A549 (cell line): ENCODE measurements at regions not wholly inside any gene's neighbourhood (a gene's known extent, or its start where the extent isn't known, plus 50 kb on each side); places are given as distances from the start of the nearest gene placed in this dataset.
A peak's percentile ranks its signal among the peaks of the same experiment; 100 is the strongest.

Experiments used
- ATAC-seq, 2 experiments: fragments of 200-7000 bp in 1 of 2; fragments of >200 bp in 1 of 2; cut with Nextera tagmentation in 1 of 2; cut with Tn5 transposase in 1 of 2; 3 replicates each; pipeline versions ENCODE4 v1.8.0 to v1.9.1; 2018 to 2020; ENCODE audit warnings: mild to moderate bottlenecking in 1 of 2, moderate library complexity in 1 of 2
- CTCF ChIA-PET: fragments of 300-600 bp; sonication (Branson Sonifier 250); formaldehyde crosslinking; extraction: SDS; loops from one replicate; lab custom pipeline; 2021; ENCODE audit warnings: antibody characterized with exemption, inconsistent platforms; lab: Yijun Ruan, JAX
- POLR2A ChIA-PET: fragments of 350-600 bp; formaldehyde crosslinking; extraction: SDS; loops from one replicate; lab custom pipeline; 2021; ENCODE audit warnings: antibody characterized with exemption, inconsistent platforms; lab: Yijun Ruan, JAX
- DNase-seq, 2 experiments: peaks; one replicate each; pipeline versions ENCODE4 v3.0.0 to v3.0.0-alpha.2; 2011 to 2016; ENCODE audit warnings: low read depth in 1 of 2, low spot score in 1 of 2
- FAIRE-seq: peaks from 2 replicates; lab custom pipeline; 2011; peaks lifted over from hg19 to GRCh38; lab: Jason Lieb, UNC
- H3K27ac ChIP-seq, 2 experiments: fragments of >200 bp; sonication (Bioruptor Twin); formaldehyde crosslinking; 3 replicates each; pipeline ENCODE4 v1.5.1; 2016 to 2017
- H3K4me1 ChIP-seq: fragments of >200 bp; sonication (Bioruptor Twin); formaldehyde crosslinking; 3 replicates; pipeline ENCODE4 v1.6.1; 2016
- H3K4me2 ChIP-seq: fragments of >200 bp; sonication (Bioruptor Twin); formaldehyde crosslinking; 3 replicates; pipeline ENCODE4 v1.6.1; 2016
- H3K4me3 ChIP-seq: fragments of >200 bp; sonication (Bioruptor Twin); formaldehyde crosslinking; 3 replicates; pipeline ENCODE4 v1.5.1; 2016
- H3K9me3 ChIP-seq: fragments of >200 bp; sonication (Bioruptor Twin); formaldehyde crosslinking; 3 replicates; pipeline ENCODE4 v1.6.1; 2016
- CBX2 ChIP-seq: fragments of 200-600 bp; sonication (generic); IDR thresholded peaks from 2 replicates; pipeline ENCODE4 v1.6.1; 2016; ENCODE audit warnings: low read depth, mild to moderate bottlenecking, borderline replicate concordance
- CBX8 ChIP-seq: fragments of 200-600 bp; sonication (generic); IDR thresholded peaks from 2 replicates; pipeline ENCODE4 v1.6.1; 2016
- EHMT2 ChIP-seq: fragments of 200-600 bp; sonication (generic); IDR thresholded peaks from 2 replicates; pipeline ENCODE4 v1.6.1; 2016; ENCODE audit warnings: antibody characterized with exemption, low read depth, mild to moderate bottlenecking, moderate library complexity
- ESRRA ChIP-seq: fragments of 150-350 bp; IDR thresholded peaks from 2 replicates; pipeline ENCODE4 v1.6.1; 2014; ENCODE audit warnings: mild to moderate bottlenecking, low read length, borderline replicate concordance
- FOSB ChIP-seq: fragments of 250-450 bp; sonication (Bioruptor Pico); IDR thresholded peaks from 2 replicates; pipeline ENCODE4 v1.5.0; 2020; ENCODE audit warnings: mild to moderate bottlenecking, moderate library complexity
- FOSL2 ChIP-seq, 2 experiments: fragments of 450-650 bp in 1 of 2; fragments of >200 bp in 1 of 2; sonication (Bioruptor Twin) in 1 of 2; formaldehyde crosslinking; IDR thresholded peaks; 2 replicates each; pipeline versions ENCODE4 v1.5.0 to v1.6.1; 2016 to 2020; ENCODE audit warnings: mild to moderate bottlenecking in 1 of 2, moderate library complexity in 1 of 2
- HDAC2 ChIP-seq: fragments of 200-600 bp; sonication (generic); IDR thresholded peaks from 2 replicates; pipeline ENCODE4 v1.6.1; 2016
- HOXB13 ChIP-seq: fragments of 250-450 bp; sonication (Bioruptor Pico); IDR thresholded peaks from 2 replicates; pipeline ENCODE4 v1.5.0; 2020; ENCODE audit warnings: low read depth, mild to moderate bottlenecking, moderate library complexity
- KDM1A ChIP-seq: fragments of 200-600 bp; sonication (generic); IDR thresholded peaks from 2 replicates; pipeline ENCODE4 v1.6.1; 2016; ENCODE audit warnings: low read depth, mild to moderate bottlenecking
- KDM5A ChIP-seq: fragments of 200-600 bp; sonication (generic); IDR thresholded peaks from 2 replicates; pipeline ENCODE4 v1.6.1; 2016; ENCODE audit warnings: antibody characterized with exemption, mild to moderate bottlenecking
- MAFK ChIP-seq: fragments of 450-650 bp; IDR thresholded peaks from 2 replicates; pipeline ENCODE4 v1.6.1; 2014; ENCODE audit not compliant: partially characterized antibody
- MAZ ChIP-seq: fragments of 150-350 bp; IDR thresholded peaks from 2 replicates; pipeline ENCODE4 v1.6.1; 2014; ENCODE audit warnings: antibody characterized with exemption, low read depth, low read length, borderline replicate concordance
- MYC ChIP-seq: IDR thresholded peaks from 2 replicates; pipeline ENCODE4 v1.6.1; 2012; ENCODE audit warnings: mild to moderate bottlenecking, inconsistent platforms, low read length, improper control_type of control experiment, borderline replicate concordance
- NFE2L2 ChIP-seq: fragments of 150-350 bp; conservative IDR thresholded peaks from 2 replicates; pipeline ENCODE4 v1.6.1; 2014; ENCODE audit warnings: low read length
- NPAS2 ChIP-seq: fragments of 250-450 bp; sonication (Bioruptor Pico); IDR thresholded peaks from 2 replicates; pipeline ENCODE4 v1.8.0; 2022; ENCODE audit warnings: mild to moderate bottlenecking, moderate library complexity, borderline replicate concordance
- PHF8 ChIP-seq: fragments of 200-600 bp; sonication (generic); IDR thresholded peaks from 2 replicates; pipeline ENCODE4 v1.6.1; 2016; ENCODE audit warnings: low read depth, mild to moderate bottlenecking, antibody characterized with exemption, moderate library complexity, borderline replicate concordance
- POLR2AphosphoS2 ChIP-seq: conservative IDR thresholded peaks from 2 replicates; pipeline ENCODE4 v1.6.1; 2012; ENCODE audit warnings: low read length, improper control_type of control experiment, inconsistent platforms
- RARB ChIP-seq: fragments of 250-450 bp; sonication (Bioruptor Pico); IDR thresholded peaks from 2 replicates; pipeline ENCODE4 v1.8.0; 2021; ENCODE audit warnings: mild to moderate bottlenecking, moderate library complexity
- RCOR1 ChIP-seq: fragments of 150-350 bp; IDR thresholded peaks from 2 replicates; pipeline ENCODE4 v1.6.1; 2014; ENCODE audit warnings: antibody characterized with exemption, low read length, low read depth
- SREBF2 ChIP-seq: fragments of 450-650 bp; IDR thresholded peaks from 2 replicates; pipeline ENCODE4 v1.6.1; 2014; ENCODE audit warnings: mild to moderate bottlenecking, moderate library complexity
- TFCP2L1 ChIP-seq: fragments of 250-450 bp; sonication (Bioruptor Pico); IDR thresholded peaks from 2 replicates; pipeline ENCODE4 v1.5.0; 2021; ENCODE audit warnings: mild to moderate bottlenecking
- ZNF302 ChIP-seq: fragments of 250-450 bp; sonication (Bioruptor Pico); IDR thresholded peaks from 2 replicates; pipeline ENCODE4 v1.9.0; 2021; ENCODE audit warnings: inconsistent platforms, mild to moderate bottlenecking, moderate library complexity
- ZSCAN20 ChIP-seq: fragments of 250-450 bp; sonication (Bioruptor Pico); IDR thresholded peaks from 2 replicates; pipeline ENCODE4 v1.8.0; 2022; ENCODE audit warnings: mild to moderate bottlenecking, moderate library complexity
- WGBS: methylation state at CpG from one replicate; pipeline ENCODE4 v1.1.6; 2017; ENCODE audit errors: missing lambda C conversion rate; 5-methylcytosine and 5-hydroxymethylcytosine counted together
- TF ChIP-seq, protein P1 (sequence below): fragments of >200 bp; sonication (Bioruptor Twin); formaldehyde crosslinking; IDR thresholded peaks from 2 replicates; pipeline ENCODE4 v1.6.1; 2016
- TF ChIP-seq, protein P2 (sequence below): fragments of 450-650 bp; IDR thresholded peaks from 2 replicates; pipeline ENCODE4 v1.6.1; 2014; ENCODE audit warnings: antibody characterized with exemption
- TF ChIP-seq, protein P3 (sequence below): fragments of 250-450 bp; sonication (Bioruptor Pico); IDR thresholded peaks from 2 replicates; pipeline ENCODE4 v1.5.0; 2021; ENCODE audit warnings: mild to moderate bottlenecking, moderate library complexity, borderline replicate concordance
- TF ChIP-seq, protein P4 (sequence below): fragments of >200 bp; sonication (Bioruptor Twin); formaldehyde crosslinking; IDR thresholded peaks from 3 replicates; pipeline ENCODE4 v1.6.1; 2016

DNA sequence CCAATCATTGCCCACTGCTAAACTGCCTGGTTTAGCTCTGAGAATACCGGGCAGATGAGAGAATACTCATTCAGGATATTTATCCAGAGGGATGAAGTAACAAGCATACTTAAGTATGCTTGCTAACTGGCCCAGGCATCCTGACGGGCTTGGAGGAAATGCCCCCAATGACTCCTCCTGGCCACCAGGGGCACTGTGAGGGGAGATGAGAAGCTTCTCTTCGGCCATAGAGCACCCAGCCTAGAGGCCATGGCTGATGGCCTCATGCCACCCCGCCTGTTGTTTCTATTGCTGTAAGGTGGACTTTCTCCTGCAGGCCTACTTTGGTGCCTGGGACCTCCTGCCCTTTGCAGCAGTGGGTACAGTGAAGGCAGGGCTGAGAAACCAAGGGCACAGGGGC, 134.5 kb upstream of the FSTL4 start:
- H3K27ac ChIP-seq: no peak overlapping the region
- WGBS: 75% methylated on average over 4 of the region's 4 CpGs
- TF ChIP-seq POLR2AphosphoS2: no peak
- no peak for TF ChIP-seq CBX2
- no peak for TF ChIP-seq HDAC2
- TF ChIP-seq KDM1A: no peak
- TF ChIP-seq NPAS2 (CRISPR knock-in tag): no peak
- TF ChIP-seq FOSL2 (IDR thresholded peaks at IDR 0.05): no peak
- no peak for TF ChIP-seq FOSL2 (CRISPR knock-in tag; IDR thresholded peaks at IDR 0.05)
- TF ChIP-seq MAFK: no peak
- no peak for TF ChIP-seq RARB (CRISPR knock-in tag)
- TF ChIP-seq ESRRA: no peak
- TF ChIP-seq FOSB (CRISPR knock-in tag): no peak
- no peak for TF ChIP-seq ZSCAN20 (CRISPR knock-in tag)
- TF ChIP-seq ZNF302: no peak
- TF ChIP-seq, protein P1, sequence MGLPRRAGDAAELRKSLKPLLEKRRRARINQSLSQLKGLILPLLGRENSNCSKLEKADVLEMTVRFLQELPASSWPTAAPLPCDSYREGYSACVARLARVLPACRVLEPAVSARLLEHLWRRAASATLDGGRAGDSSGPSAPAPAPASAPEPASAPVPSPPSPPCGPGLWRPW: no peak
- TF ChIP-seq RCOR1: no peak
- TF ChIP-seq TFCP2L1 (CRISPR knock-in tag): no peak
- no peak for TF ChIP-seq SREBF2
- TF ChIP-seq EHMT2: no peak
- no peak for TF ChIP-seq PHF8
- no peak for TF ChIP-seq KDM5A
- TF ChIP-seq, all 56 proteins: peak for 0
- DNase-seq: peak; percentile 41 to 51
- Histone ChIP-seq H3K4me1 (peaks cover 12% of the 10 kb centered on the region; the same call in 2 of the 3 replicates), H3K4me2 (no peak overlapping the region), H3K9me3 (no peaks in the 10 kb centered on the region), H3K4me3 (no peak overlapping the region)
- ATAC-seq: peak; percentile 27 to 65; a peak in 3 of 6 replicates
- CTCF ChIA-PET: no interaction called here
- POLR2A ChIA-PET: no interaction called here
- no peak for FAIRE-seq

DNA sequence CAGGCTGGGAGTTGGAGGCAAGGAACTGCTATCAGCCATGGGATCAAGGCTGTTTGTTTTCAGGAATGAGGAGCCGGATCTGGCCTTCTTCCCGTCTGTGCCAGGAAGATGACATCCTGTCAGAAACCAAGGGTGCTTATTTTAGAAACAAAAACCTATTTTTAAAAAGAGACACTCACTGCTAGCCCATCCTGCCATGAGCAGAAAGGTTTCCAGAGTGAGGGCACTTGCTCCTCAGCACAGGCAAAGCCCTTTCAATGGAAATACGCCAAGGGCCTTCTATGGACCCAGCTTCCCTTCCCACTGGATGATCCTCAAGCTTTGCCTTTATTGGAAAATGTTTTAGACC, 132.6 kb upstream of the FSTL4 start:
- Histone ChIP-seq H3K4me1 (peaks cover 12% of the 10 kb centered on the region; the same call in 2 of the 3 replicates), H3K9me3 (no peaks in the 10 kb centered on the region), H3K4me3 (no peak overlapping the region), H3K27ac (0 out of 6 replicates have a peak overlapping the region, but pooled peaks of 1 of the 2 experiments have one; percentile 30), H3K4me2 (no peak overlapping the region)
- no peak for ATAC-seq
- no peak for TF ChIP-seq SREBF2
- DNase-seq: no peak
- ChIA-PET CTCF (interaction anchor here (0.6 to 1.6 kb wide), 4 partner anchors 13 to 124 kb away, joined by 3 to 5 read pairs (median 4); no protein-coding TSS in a partner anchor), POLR2A (no interaction called here)
- WGBS: 73% methylated on average over 3 of the region's 3 CpGs
- no peak for FAIRE-seq

DNA sequence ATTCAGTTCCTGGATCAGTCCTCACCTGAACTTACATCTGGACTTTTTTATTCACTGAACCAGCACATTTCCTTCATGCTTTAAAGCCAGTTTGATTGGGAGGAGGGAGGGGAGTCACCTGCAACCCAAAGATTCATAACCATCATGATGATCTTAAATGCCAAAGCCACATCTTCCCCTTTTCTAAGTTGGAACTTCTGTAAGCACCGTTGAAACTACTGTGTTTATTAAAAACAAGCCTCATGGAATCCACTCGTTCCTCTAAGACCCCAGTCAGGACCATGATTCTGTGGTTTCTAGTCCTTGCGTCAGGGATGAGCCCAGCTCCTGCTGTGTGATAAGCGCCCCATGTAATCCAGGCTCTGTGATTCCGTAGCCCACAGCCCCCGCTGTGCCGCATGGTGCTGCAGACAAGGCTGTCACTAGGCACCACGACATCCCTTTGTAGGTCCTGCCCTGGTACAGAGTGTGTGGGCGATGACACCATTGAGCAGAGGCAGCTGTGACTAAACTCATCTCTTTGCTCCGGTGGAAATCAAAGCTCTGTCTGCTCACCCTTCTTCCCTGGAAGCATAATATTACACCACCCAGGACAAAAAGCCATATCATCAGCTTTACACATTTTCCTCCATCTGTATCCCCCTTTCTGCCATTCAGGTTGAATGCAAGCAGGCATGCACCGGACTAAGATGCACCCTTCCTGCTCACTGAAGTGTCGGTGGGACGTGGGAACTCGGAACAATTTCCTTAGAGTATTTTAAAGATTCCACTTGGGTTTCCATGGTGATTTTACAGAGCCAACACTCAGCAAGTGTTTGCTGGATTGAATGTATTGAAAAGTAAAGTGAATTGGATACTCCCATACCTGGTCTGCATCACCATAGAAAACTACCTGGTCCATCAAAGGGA, 132.0 kb upstream of the FSTL4 start:
- POLR2A ChIA-PET: no interaction called here
- WGBS: 69% methylated on average over 14 of the region's 14 CpGs
- H3K27ac ChIP-seq: peak overlapping the region; percentile 41 to 62; a peak in 2 of 6 replicates
- FAIRE-seq: no peak
- H3K4me2 ChIP-seq: no peak overlapping the region
- H3K4me1 ChIP-seq: peaks cover 12% of the 10 kb centered on the region; the same call in 2 of the 3 replicates
- ATAC-seq: no peak
- no peak overlapping the region for H3K4me3 ChIP-seq
- TF ChIP-seq MAZ (no peak), KDM5A (no peak), HOXB13 (no peak), MYC (no peak), CBX8 (no peak), NFE2L2 (no peak)
- TF ChIP-seq, protein P2, sequence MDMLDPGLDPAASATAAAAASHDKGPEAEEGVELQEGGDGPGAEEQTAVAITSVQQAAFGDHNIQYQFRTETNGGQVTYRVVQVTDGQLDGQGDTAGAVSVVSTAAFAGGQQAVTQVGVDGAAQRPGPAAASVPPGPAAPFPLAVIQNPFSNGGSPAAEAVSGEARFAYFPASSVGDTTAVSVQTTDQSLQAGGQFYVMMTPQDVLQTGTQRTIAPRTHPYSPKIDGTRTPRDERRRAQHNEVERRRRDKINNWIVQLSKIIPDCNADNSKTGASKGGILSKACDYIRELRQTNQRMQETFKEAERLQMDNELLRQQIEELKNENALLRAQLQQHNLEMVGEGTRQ: no peak
- TF ChIP-seq, protein P3, sequence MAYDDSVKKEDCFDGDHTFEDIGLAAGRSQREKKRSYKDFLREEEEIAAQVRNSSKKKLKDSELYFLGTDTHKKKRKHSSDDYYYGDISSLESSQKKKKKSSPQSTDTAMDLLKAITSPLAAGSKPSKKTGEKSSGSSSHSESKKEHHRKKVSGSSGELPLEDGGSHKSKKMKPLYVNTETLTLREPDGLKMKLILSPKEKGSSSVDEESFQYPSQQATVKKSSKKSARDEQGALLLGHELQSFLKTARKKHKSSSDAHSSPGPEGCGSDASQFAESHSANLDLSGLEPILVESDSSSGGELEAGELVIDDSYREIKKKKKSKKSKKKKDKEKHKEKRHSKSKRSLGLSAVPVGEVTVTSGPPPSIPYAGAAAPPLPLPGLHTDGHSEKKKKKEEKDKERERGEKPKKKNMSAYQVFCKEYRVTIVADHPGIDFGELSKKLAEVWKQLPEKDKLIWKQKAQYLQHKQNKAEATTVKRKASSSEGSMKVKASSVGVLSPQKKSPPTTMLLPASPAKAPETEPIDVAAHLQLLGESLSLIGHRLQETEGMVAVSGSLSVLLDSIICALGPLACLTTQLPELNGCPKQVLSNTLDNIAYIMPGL (CRISPR knock-in tag): no peak
- TF ChIP-seq, protein P4, sequence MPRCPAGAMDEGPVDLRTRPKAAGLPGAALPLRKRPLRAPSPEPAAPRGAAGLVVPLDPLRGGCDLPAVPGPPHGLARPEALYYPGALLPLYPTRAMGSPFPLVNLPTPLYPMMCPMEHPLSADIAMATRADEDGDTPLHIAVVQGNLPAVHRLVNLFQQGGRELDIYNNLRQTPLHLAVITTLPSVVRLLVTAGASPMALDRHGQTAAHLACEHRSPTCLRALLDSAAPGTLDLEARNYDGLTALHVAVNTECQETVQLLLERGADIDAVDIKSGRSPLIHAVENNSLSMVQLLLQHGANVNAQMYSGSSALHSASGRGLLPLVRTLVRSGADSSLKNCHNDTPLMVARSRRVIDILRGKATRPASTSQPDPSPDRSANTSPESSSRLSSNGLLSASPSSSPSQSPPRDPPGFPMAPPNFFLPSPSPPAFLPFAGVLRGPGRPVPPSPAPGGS: no peak
- TF ChIP-seq, all 56 proteins: peak for 0
- DNase-seq: no peak
- H3K9me3 ChIP-seq: no peaks in the 10 kb centered on the region
- CTCF ChIA-PET: interaction anchor here (0.6 to 1.6 kb wide), 4 partner anchors 13 to 125 kb away, joined by 3 to 4 read pairs (median 3); no protein-coding TSS in a partner anchor
